GM23338 (cell line): ENCODE measurements at regions not wholly inside any gene's neighbourhood (a gene's known extent, or its start where the extent isn't known, plus 50 kb on each side); places are given as distances from the start of the nearest gene placed in this dataset.

ENCODE experiments used
- ATAC-seq: fragments of 200-7000 bp; cut with Tn5 transposase; 3 replicates; pipeline ENCODE4 v1.9.1; 2020
- DNase-seq: peaks from one replicate; pipeline ENCODE4 v3.0.0-alpha.2; 2015; ENCODE audit warnings: low spot score
- H2AFZ ChIP-seq: fragments of 200-600 bp; sonication (generic); 2 replicates; pipeline ENCODE4 v1.8.0; 2016; ENCODE audit warnings: antibody characterized with exemption, mild to moderate bottlenecking, moderate library complexity
- H3F3A ChIP-seq: fragments of 200-600 bp; sonication (generic); replicated peaks from 2 replicates; pipeline ENCODE4 v1.8.0; 2017; ENCODE audit warnings: antibody characterized with exemption, mixed run types, low read depth
- H3K27ac ChIP-seq: fragments of 200-600 bp; sonication (generic); 2 replicates; pipeline ENCODE4 v1.6.1; 2016; ENCODE audit warnings: low read depth
- H3K27me3 ChIP-seq: fragments of 200-600 bp; sonication (generic); 2 replicates; pipeline ENCODE4 v1.8.0; 2016; ENCODE audit warnings: mild to moderate bottlenecking, mixed run types, moderate library complexity; ENCODE audit not compliant: insufficient read depth
- H3K36me3 ChIP-seq: fragments of 200-600 bp; sonication (generic); 2 replicates; pipeline ENCODE4 v1.8.0; 2016; ENCODE audit warnings: mild to moderate bottlenecking; ENCODE audit not compliant: insufficient read depth
- H3K4me1 ChIP-seq: fragments of 200-600 bp; sonication (generic); 2 replicates; pipeline ENCODE4 v1.8.0; 2016; ENCODE audit warnings: mild to moderate bottlenecking, moderate library complexity; ENCODE audit not compliant: insufficient read depth
- H3K4me2 ChIP-seq: fragments of 200-600 bp; sonication (generic); 2 replicates; pipeline ENCODE4 v1.7.1; 2017; ENCODE audit warnings: mixed run types
- H3K4me3 ChIP-seq: fragments of 200-600 bp; sonication (generic); 2 replicates; pipeline ENCODE4 v1.6.1; 2016; ENCODE audit warnings: mixed run types
- H3K79me2 ChIP-seq: fragments of 200-600 bp; sonication (generic); replicated peaks from 2 replicates; pipeline ENCODE4 v1.8.0; 2017; ENCODE audit warnings: mild to moderate bottlenecking; ENCODE audit not compliant: insufficient read depth
- H3K9me2 ChIP-seq: fragments of 200-600 bp; sonication (generic); 2 replicates; pipeline ENCODE4 v1.8.0; 2017; ENCODE audit not compliant: insufficient read depth
- H4K20me1 ChIP-seq: fragments of 200-600 bp; sonication (generic); replicated peaks from 2 replicates; pipeline ENCODE4 v1.8.0; 2017; ENCODE audit warnings: mild to moderate bottlenecking; ENCODE audit not compliant: insufficient read depth
- H3K27ac Mint-ChIP-seq: 2 replicates; pipeline ENCODE4 v1.8.0; 2020; ENCODE audit warnings: inconsistent platforms, mild to moderate bottlenecking, moderate library complexity, mixed read lengths
- H3K27me3 Mint-ChIP-seq: 3 replicates; pipeline ENCODE4 v1.8.0; 2022; ENCODE audit warnings: low read depth, mild to moderate bottlenecking, moderate library complexity, mixed read lengths, inconsistent platforms; ENCODE audit not compliant: insufficient read depth, poor library complexity
- H3K36me3 Mint-ChIP-seq: 3 replicates; pipeline ENCODE4 v1.8.0; 2021; ENCODE audit warnings: low read depth, mild to moderate bottlenecking, inconsistent platforms, moderate library complexity, mixed read lengths
- H3K4me1 Mint-ChIP-seq: 3 replicates; pipeline ENCODE4 v1.8.0; 2020; ENCODE audit warnings: mild to moderate bottlenecking, inconsistent platforms, mixed read lengths
- H3K4me3 Mint-ChIP-seq: 3 replicates; pipeline ENCODE4 v1.8.0; 2021; ENCODE audit warnings: moderate library complexity, mild to moderate bottlenecking, inconsistent platforms, mixed read lengths
- H3K9me3 Mint-ChIP-seq: 3 replicates; pipeline ENCODE4 v1.8.0; 2020; ENCODE audit warnings: moderate library complexity, mild to moderate bottlenecking, inconsistent platforms, mixed read lengths
- CREB1 ChIP-seq: fragments of 250-450 bp; sonication (Bioruptor Pico); IDR thresholded peaks from 2 replicates; pipeline ENCODE4 v1.5.0; 2020; ENCODE audit warnings: low read depth, mild to moderate bottlenecking, moderate library complexity
- CTCF ChIP-seq, 2 experiments: fragments of 200-600 bp in 1 of 2; sonication (generic) in 1 of 2; conservative IDR thresholded peaks; 2 replicates each; pipeline versions ENCODE4 v1.5.1 to v1.6.1; 2016 to 2017; ENCODE audit warnings: antibody characterized with exemption in 2 of 2, low read depth in 2 of 2, mild to moderate bottlenecking in 2 of 2, moderate library complexity in 1 of 2
- ETS1 ChIP-seq: IDR thresholded peaks from 2 replicates; pipeline ENCODE4 v1.6.1; 2016; ENCODE audit warnings: antibody characterized with exemption
- EZH2 ChIP-seq: fragments of 200-600 bp; sonication (generic); IDR thresholded peaks from one replicate; pipeline ENCODE4 v1.8.0; 2017; ENCODE audit warnings: antibody characterized with exemption, mild to moderate bottlenecking, low read depth; ENCODE audit not compliant: unreplicated experiment
- EZH2phosphoT487 ChIP-seq: fragments of 200-600 bp; sonication (generic); IDR thresholded peaks from one replicate; pipeline ENCODE4 v1.8.1; 2018; ENCODE audit warnings: antibody characterized with exemption; ENCODE audit not compliant: unreplicated experiment
- JUNB ChIP-seq: IDR thresholded peaks from one replicate; pipeline ENCODE4 v1.6.1; 2016; ENCODE audit warnings: antibody characterized with exemption; ENCODE audit not compliant: unreplicated experiment
- NANOG ChIP-seq: IDR thresholded peaks from 2 replicates; pipeline ENCODE4 v1.6.1; 2016; ENCODE audit warnings: antibody characterized with exemption, borderline replicate concordance
- POLR2AphosphoS5 ChIP-seq: IDR thresholded peaks from 2 replicates; pipeline ENCODE4 v1.6.1; 2016; ENCODE audit warnings: antibody characterized with exemption, low read depth
- REST ChIP-seq: IDR thresholded peaks from one replicate; pipeline ENCODE4 v1.6.1; 2018; ENCODE audit warnings: antibody characterized with exemption; ENCODE audit not compliant: unreplicated experiment
- STAT1 ChIP-seq: IDR thresholded peaks from one replicate; pipeline ENCODE4 v1.6.1; 2016; ENCODE audit warnings: antibody characterized with exemption; ENCODE audit not compliant: unreplicated experiment
- ZNF114 ChIP-seq: fragments of 250-450 bp; sonication (Bioruptor Pico); IDR thresholded peaks from 2 replicates; pipeline ENCODE4 v1.5.0; 2020; ENCODE audit warnings: mild to moderate bottlenecking, moderate library complexity
- ZNF331 ChIP-seq: fragments of 250-450 bp; sonication (Bioruptor Pico); IDR thresholded peaks from 2 replicates; pipeline ENCODE4 v1.5.0; 2020; ENCODE audit warnings: low read depth, mild to moderate bottlenecking, moderate library complexity
- ZNF462 ChIP-seq: fragments of 250-450 bp; sonication (Bioruptor Pico); IDR thresholded peaks from 2 replicates; pipeline ENCODE4 v1.5.0; 2020; ENCODE audit warnings: mild to moderate bottlenecking, moderate library complexity

- Mint-ChIP-seq H3K4me1 (peaks cover 11% of the 10 kb centered on the region), H3K9me3 (no peaks in the 10 kb centered on the region), H3K27ac (no peak overlapping the region), H3K36me3 (no peaks in the 10 kb centered on the region), H3K4me3 (no peak overlapping the region), H3K27me3 (no peaks in the 10 kb centered on the region)
- no peak for ATAC-seq
- Histone ChIP-seq H3K79me2 (no peaks in the 10 kb centered on the region), H2AFZ (peak overlapping the region; percentile 61; the same call in 1 of the 2 replicates), H3K4me2 (no peak overlapping the region), H3K27me3 (no peaks in the 10 kb centered on the region), H3K4me1 (peaks cover 7% of the 10 kb centered on the region; the same call in 1 of the 2 replicates), H3K36me3 (no peaks in the 10 kb centered on the region), H3K9me2 (no peaks in the 10 kb centered on the region), H3K4me3 (no peak overlapping the region), H3K27ac (no peak overlapping the region), H4K20me1 (no peaks in the 10 kb centered on the region), H3F3A (no peaks in the 10 kb centered on the region)
- no peak for DNase-seq
- no peak for TF ChIP-seq POLR2AphosphoS5
- TF ChIP-seq EZH2phosphoT487: no peak
- no peak for TF ChIP-seq ZNF114 (CRISPR knock-in tag)
- no peak for TF ChIP-seq NANOG
- TF ChIP-seq STAT1: no peak
- no peak for TF ChIP-seq JUNB
- TF ChIP-seq EZH2: no peak
- TF ChIP-seq ETS1: no peak
- no peak for TF ChIP-seq REST
- TF ChIP-seq CREB1: no peak
- no peak for TF ChIP-seq CTCF (conservative IDR thresholded peaks at IDR 0.05; ENCODE audit: low read depth in 2 of 2)
- TF ChIP-seq ZNF331 (CRISPR knock-in tag): no peak
- TF ChIP-seq ZNF462 (CRISPR knock-in tag): no peak
Observed at GRCh38 chr5:164861610-164862009, 1356.2 kb downstream of the MAT2B start.
